ENCODE measurements at regions not wholly inside any gene's neighbourhood (a gene's known extent, or its start where the extent isn't known, plus 50 kb on each side); places are given as distances from the start of the nearest gene placed in this dataset.

DNA sequence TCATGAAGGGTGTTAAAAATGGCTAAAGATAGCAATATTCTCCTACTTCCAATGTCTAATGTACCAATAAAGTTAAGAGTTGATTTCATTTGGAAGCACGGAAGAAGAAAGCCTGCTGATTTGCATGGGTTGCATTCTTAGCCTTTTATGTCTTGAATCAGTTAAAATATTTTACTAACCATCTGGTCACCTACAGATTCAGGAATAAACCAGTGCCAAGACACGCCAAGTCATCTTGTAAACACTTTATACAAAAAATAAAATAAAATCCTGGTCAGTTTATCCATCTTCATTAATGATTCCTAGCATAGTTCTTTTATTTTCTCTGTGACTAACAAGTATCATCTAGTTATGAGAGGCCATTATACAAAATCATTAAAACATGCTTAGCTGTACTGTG is 1031.6 kb upstream of the WWC1 start:
- Mint-ChIP-seq H3K27ac (no peak overlapping the region), H3K36me3 (peaks cover 6% of the 10 kb centered on the region; the same call in 1 of the 2 replicates), H3K4me1 (peaks cover 9% of the 10 kb centered on the region), H3K9me3 (peaks cover 9% of the 10 kb centered on the region; the same call in 1 of the 2 replicates), H3K4me3 (no peak overlapping the region), H3K27me3 (ENCODE audit: low read depth) (no peaks in the 10 kb centered on the region)
- ChIA-PET CTCF (no interaction called here), POLR2A (no interaction called here)
- ATAC-seq (no peak), DNase-seq (ENCODE audit: low spot score) (no peak)
- TF ChIP-seq, protein P1, sequence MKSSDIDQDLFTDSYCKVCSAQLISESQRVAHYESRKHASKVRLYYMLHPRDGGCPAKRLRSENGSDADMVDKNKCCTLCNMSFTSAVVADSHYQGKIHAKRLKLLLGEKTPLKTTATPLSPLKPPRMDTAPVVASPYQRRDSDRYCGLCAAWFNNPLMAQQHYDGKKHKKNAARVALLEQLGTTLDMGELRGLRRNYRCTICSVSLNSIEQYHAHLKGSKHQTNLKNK (CRISPR knock-in tag; IDR thresholded peaks at IDR 0.05): no peak
- TF ChIP-seq GTF2I (CRISPR knock-in tag; conservative IDR thresholded peaks at IDR 0.05) (no peak), MXD4 (CRISPR knock-in tag; IDR thresholded peaks at IDR 0.05; ENCODE audit: borderline replicate concordance) (no peak), ZNF423 (CRISPR knock-in tag; IDR thresholded peaks at IDR 0.05) (no peak), IRF2 (CRISPR knock-in tag; IDR thresholded peaks at IDR 0.05; ENCODE audit: borderline replicate concordance, low read depth) (no peak), ZNF416 (CRISPR knock-in tag; IDR thresholded peaks at IDR 0.05) (no peak), ZNF138 (CRISPR knock-in tag; conservative IDR thresholded peaks at IDR 0.05) (no peak), ELF4 (CRISPR knock-in tag; IDR thresholded peaks at IDR 0.05; ENCODE audit: low read depth) (no peak), SP1 (CRISPR knock-in tag; conservative IDR thresholded peaks at IDR 0.05) (no peak), RELA (CRISPR knock-in tag; IDR thresholded peaks at IDR 0.05; ENCODE audit: borderline replicate concordance) (no peak), ZNF671 (CRISPR knock-in tag; IDR thresholded peaks at IDR 0.05) (no peak), SOX15 (CRISPR knock-in tag; IDR thresholded peaks at IDR 0.05) (no peak), SMAD3 (CRISPR knock-in tag; IDR thresholded peaks at IDR 0.05; ENCODE audit: borderline replicate concordance) (no peak)
- TF ChIP-seq, protein P2, sequence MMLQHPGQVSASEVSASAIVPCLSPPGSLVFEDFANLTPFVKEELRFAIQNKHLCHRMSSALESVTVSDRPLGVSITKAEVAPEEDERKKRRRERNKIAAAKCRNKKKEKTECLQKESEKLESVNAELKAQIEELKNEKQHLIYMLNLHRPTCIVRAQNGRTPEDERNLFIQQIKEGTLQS (CRISPR knock-in tag; conservative IDR thresholded peaks at IDR 0.05): no peak
- TF ChIP-seq, protein P3, sequence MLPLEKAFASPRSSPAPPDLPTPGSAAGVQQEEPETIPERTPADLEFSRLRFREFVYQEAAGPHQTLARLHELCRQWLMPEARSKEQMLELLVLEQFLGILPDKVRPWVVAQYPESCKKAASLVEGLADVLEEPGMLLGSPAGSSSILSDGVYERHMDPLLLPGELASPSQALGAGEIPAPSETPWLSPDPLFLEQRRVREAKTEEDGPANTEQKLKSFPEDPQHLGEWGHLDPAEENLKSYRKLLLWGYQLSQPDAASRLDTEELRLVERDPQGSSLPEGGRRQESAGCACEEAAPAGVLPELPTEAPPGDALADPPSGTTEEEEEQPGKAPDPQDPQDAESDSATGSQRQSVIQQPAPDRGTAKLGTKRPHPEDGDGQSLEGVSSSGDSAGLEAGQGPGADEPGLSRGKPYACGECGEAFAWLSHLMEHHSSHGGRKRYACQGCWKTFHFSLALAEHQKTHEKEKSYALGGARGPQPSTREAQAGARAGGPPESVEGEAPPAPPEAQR (CRISPR knock-in tag; IDR thresholded peaks at IDR 0.05): no peak
- TF ChIP-seq, protein P4, sequence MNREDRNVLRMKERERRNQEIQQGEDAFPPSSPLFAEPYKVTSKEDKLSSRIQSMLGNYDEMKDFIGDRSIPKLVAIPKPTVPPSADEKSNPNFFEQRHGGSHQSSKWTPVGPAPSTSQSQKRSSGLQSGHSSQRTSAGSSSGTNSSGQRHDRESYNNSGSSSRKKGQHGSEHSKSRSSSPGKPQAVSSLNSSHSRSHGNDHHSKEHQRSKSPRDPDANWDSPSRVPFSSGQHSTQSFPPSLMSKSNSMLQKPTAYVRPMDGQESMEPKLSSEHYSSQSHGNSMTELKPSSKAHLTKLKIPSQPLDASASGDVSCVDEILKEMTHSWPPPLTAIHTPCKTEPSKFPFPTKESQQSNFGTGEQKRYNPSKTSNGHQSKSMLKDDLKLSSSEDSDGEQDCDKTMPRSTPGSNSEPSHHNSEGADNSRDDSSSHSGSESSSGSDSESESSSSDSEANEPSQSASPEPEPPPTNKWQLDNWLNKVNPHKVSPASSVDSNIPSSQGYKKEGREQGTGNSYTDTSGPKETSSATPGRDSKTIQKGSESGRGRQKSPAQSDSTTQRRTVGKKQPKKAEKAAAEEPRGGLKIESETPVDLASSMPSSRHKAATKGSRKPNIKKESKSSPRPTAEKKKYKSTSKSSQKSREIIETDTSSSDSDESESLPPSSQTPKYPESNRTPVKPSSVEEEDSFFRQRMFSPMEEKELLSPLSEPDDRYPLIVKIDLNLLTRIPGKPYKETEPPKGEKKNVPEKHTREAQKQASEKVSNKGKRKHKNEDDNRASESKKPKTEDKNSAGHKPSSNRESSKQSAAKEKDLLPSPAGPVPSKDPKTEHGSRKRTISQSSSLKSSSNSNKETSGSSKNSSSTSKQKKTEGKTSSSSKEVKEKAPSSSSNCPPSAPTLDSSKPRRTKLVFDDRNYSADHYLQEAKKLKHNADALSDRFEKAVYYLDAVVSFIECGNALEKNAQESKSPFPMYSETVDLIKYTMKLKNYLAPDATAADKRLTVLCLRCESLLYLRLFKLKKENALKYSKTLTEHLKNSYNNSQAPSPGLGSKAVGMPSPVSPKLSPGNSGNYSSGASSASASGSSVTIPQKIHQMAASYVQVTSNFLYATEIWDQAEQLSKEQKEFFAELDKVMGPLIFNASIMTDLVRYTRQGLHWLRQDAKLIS (CRISPR knock-in tag; IDR thresholded peaks at IDR 0.05; ENCODE audit: borderline replicate concordance): no peak
- TF ChIP-seq, protein P5, sequence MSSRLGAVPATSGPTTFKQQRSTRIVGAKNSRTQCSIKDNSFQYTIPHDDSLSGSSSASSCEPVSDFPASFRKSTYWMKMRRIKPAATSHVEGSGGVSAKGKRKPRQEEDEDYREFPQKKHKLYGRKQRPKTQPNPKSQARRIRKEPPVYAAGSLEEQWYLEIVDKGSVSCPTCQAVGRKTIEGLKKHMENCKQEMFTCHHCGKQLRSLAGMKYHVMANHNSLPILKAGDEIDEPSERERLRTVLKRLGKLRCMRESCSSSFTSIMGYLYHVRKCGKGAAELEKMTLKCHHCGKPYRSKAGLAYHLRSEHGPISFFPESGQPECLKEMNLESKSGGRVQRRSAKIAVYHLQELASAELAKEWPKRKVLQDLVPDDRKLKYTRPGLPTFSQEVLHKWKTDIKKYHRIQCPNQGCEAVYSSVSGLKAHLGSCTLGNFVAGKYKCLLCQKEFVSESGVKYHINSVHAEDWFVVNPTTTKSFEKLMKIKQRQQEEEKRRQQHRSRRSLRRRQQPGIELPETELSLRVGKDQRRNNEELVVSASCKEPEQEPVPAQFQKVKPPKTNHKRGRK (CRISPR knock-in tag; IDR thresholded peaks at IDR 0.05; ENCODE audit: borderline replicate concordance): no peak

DNA sequence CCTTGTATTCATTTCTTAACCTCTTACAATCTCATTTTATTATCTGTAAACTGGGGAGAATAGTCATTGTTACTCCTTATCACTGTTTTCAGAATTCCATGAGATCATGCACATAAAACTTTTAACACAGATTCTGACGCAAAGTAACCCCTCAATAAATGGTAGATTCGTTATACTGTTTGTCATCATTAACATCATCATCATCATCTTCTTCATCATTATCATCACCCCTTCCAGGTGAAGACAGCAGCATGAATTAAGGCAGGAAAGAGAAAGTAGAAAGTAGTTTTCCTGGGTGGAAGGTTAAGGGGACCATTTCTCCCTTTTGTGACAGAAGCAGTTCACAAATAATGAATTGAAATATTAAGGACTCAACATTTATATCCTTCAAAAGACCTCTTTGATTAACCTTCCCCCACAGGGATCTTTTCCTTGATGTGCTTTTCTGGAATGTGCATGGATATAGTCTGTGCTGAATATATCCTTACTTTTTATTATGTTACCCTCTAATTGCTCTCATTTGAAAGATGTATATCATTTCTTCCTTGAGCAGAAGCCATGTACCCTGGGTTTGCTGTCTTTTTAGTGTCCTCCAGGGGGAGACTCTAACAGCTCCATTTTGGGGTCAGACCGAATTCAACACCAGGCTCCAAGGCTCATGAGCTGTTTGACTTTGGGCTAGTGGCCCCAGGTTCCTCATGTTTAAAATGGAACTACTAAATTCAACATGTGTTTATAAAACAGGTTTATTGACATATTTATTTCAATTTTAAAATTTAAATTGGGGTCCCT is 1029.9 kb upstream of the WWC1 start:
- no peaks in the 10 kb centered on the region for H3K27me3 Mint-ChIP-seq (ENCODE audit: low read depth)
- TF ChIP-seq CREB1 (CRISPR knock-in tag; IDR thresholded peaks at IDR 0.05): no peak
- TF ChIP-seq, protein P6, sequence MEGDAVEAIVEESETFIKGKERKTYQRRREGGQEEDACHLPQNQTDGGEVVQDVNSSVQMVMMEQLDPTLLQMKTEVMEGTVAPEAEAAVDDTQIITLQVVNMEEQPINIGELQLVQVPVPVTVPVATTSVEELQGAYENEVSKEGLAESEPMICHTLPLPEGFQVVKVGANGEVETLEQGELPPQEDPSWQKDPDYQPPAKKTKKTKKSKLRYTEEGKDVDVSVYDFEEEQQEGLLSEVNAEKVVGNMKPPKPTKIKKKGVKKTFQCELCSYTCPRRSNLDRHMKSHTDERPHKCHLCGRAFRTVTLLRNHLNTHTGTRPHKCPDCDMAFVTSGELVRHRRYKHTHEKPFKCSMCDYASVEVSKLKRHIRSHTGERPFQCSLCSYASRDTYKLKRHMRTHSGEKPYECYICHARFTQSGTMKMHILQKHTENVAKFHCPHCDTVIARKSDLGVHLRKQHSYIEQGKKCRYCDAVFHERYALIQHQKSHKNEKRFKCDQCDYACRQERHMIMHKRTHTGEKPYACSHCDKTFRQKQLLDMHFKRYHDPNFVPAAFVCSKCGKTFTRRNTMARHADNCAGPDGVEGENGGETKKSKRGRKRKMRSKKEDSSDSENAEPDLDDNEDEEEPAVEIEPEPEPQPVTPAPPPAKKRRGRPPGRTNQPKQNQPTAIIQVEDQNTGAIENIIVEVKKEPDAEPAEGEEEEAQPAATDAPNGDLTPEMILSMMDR (IDR thresholded peaks at IDR 0.05): peak; percentile 51; the same call in 1 of the 2 replicates
- TF ChIP-seq, protein P3 (CRISPR knock-in tag; IDR thresholded peaks at IDR 0.05): no peak
- TF ChIP-seq ATF1 (CRISPR knock-in tag; IDR thresholded peaks at IDR 0.05): no peak
- TF ChIP-seq, protein P7, sequence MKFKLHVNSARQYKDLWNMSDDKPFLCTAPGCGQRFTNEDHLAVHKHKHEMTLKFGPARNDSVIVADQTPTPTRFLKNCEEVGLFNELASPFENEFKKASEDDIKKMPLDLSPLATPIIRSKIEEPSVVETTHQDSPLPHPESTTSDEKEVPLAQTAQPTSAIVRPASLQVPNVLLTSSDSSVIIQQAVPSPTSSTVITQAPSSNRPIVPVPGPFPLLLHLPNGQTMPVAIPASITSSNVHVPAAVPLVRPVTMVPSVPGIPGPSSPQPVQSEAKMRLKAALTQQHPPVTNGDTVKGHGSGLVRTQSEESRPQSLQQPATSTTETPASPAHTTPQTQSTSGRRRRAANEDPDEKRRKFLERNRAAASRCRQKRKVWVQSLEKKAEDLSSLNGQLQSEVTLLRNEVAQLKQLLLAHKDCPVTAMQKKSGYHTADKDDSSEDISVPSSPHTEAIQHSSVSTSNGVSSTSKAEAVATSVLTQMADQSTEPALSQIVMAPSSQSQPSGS (CRISPR knock-in tag; IDR thresholded peaks at IDR 0.05; ENCODE audit: borderline replicate concordance, low read depth): no peak

More for the DNA sequence above, 1029.9 kb upstream of the WWC1 start:
- H3K9me3 Mint-ChIP-seq: peaks cover 9% of the 10 kb centered on the region; the same call in 1 of the 2 replicates
- H3K4me1 Mint-ChIP-seq: no peaks in the 10 kb centered on the region
- POLR2A ChIA-PET: no interaction called here
- no peak overlapping the region for H3K4me3 Mint-ChIP-seq
- ATAC-seq (peak; percentile 75), DNase-seq (ENCODE audit: low spot score) (no peak)
- CTCF ChIA-PET: interaction anchor here (0.7 to 1.5 kb wide), 18 partner anchors 10 to 786 kb away, joined by 3 to 14 read pairs (median 4); no protein-coding TSS in a partner anchor
- peaks cover 6% of the 10 kb centered on the region; the same call in 1 of the 2 replicates for H3K36me3 Mint-ChIP-seq
- no peak overlapping the region for H3K27ac Mint-ChIP-seq
